ENCODE measurements at regions not wholly inside any gene's neighbourhood (a gene's known extent, or its start where the extent isn't known, plus 50 kb on each side); places are given as distances from the start of the nearest gene placed in this dataset.

DNA sequence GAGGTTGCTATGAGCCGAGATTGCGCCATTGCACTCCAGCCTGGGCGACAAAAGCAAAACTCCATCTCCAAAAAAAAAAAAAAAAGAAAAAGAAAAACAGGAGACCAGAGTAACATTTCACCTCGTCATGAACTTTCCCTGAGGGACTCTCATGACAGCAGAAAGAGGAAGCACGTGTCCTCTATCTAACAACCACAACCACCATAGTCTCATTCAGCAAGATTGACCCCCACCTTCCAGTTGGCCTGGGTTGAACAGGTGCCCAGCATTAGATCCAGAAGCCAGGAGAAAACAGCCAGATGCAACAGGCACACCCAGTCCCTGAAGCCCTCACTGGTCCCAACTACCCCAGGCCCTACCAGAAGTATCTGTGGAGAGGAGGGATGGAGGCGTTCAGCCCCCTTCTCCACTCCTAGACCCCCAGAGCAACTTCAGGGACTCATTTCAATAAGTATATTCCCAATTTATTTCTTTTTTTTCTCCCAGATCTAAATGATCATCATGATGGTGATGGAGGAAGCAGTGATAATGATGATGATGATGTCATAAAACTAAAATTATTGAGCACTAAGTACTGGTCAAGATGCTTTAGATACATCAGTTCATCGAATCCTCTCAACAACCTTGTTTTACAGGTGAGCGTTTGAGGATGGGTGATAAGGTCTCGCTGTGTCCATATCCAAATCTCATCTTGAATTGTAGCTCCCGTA is 235.0 kb downstream of the EFCAB11 start (continued):
- TF ChIP-seq, protein P1, sequence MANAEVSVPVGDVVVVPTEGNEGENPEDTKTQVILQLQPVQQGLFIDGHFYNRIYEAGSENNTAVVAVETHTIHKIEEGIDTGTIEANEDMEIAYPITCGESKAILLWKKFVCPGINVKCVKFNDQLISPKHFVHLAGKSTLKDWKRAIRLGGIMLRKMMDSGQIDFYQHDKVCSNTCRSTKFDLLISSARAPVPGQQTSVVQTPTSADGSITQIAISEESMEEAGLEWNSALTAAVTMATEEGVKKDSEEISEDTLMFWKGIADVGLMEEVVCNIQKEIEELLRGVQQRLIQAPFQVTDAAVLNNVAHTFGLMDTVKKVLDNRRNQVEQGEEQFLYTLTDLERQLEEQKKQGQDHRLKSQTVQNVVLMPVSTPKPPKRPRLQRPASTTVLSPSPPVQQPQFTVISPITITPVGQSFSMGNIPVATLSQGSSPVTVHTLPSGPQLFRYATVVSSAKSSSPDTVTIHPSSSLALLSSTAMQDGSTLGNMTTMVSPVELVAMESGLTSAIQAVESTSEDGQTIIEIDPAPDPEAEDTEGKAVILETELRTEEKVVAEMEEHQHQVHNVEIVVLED (CRISPR knock-in tag; IDR thresholded peaks at IDR 0.05) = no peak
- TF ChIP-seq, protein P2, sequence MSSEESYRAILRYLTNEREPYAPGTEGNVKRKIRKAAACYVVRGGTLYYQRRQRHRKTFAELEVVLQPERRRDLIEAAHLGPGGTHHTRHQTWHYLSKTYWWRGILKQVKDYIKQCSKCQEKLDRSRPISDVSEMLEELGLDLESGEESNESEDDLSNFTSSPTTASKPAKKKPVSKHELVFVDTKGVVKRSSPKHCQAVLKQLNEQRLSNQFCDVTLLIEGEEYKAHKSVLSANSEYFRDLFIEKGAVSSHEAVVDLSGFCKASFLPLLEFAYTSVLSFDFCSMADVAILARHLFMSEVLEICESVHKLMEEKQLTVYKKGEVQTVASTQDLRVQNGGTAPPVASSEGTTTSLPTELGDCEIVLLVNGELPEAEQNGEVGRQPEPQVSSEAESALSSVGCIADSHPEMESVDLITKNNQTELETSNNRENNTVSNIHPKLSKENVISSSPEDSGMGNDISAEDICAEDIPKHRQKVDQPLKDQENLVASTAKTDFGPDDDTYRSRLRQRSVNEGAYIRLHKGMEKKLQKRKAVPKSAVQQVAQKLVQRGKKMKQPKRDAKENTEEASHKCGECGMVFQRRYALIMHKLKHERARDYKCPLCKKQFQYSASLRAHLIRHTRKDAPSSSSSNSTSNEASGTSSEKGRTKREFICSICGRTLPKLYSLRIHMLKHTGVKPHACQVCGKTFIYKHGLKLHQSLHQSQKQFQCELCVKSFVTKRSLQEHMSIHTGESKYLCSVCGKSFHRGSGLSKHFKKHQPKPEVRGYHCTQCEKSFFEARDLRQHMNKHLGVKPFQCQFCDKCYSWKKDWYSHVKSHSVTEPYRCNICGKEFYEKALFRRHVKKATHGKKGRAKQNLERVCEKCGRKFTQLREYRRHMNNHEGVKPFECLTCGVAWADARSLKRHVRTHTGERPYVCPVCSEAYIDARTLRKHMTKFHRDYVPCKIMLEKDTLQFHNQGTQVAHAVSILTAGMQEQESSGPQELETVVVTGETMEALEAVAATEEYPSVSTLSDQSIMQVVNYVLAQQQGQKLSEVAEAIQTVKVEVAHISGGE (CRISPR knock-in tag; IDR thresholded peaks at IDR 0.05) = no peak
- TF ChIP-seq ZNF668 (CRISPR knock-in tag; IDR thresholded peaks at IDR 0.05) (no peak), ZNF174 (CRISPR knock-in tag; IDR thresholded peaks at IDR 0.05) (no peak), MYBL2 (IDR thresholded peaks at IDR 0.05; ENCODE audit: low read depth) (no peak), MYBL2 (CRISPR knock-in tag; IDR thresholded peaks at IDR 0.05; ENCODE audit: borderline replicate concordance) (no peak), PRPF4 (IDR thresholded peaks at IDR 0.05; ENCODE audit: insufficient read depth, low read depth, low read length, poor library complexity, severe bottlenecking) (no peak), GATA2 (CRISPR knock-in tag; IDR thresholded peaks at IDR 0.05) (no peak), THRAP3 (IDR thresholded peaks at IDR 0.05; ENCODE audit: borderline replicate concordance) (no peak), TAF9B (IDR thresholded peaks at IDR 0.05; ENCODE audit: partially characterized antibody) (no peak), NFXL1 (CRISPR knock-in tag; IDR thresholded peaks at IDR 0.05) (no peak), NRF1 (conservative IDR thresholded peaks at IDR 0.05 in 1 of 2, IDR thresholded peaks at IDR 0.05 in 1 of 2) (no peak), ZFP36 (IDR thresholded peaks at IDR 0.05; ENCODE audit: low read depth, low read length, partially characterized antibody) (no peak)
